Mucosa of stomach (tissue), 1 donor: ENCODE measurements at regions not wholly inside any gene's neighbourhood (a gene's known extent, or its start where the extent isn't known, plus 50 kb on each side); places are given as distances from the start of the nearest gene placed in this dataset.
"Not testable (repeated sequence)": the region's sequence is repeated elsewhere in the genome, so short reads cannot be mapped to it uniquely, and the experiment has no call there.

Experiments
- H3K27me3 ChIP-seq: one replicate; pipeline ENCODE4 v1.7.0; 2013; ENCODE audit warnings: mild to moderate bottlenecking, low read length; ENCODE audit not compliant: control insufficient read depth, insufficient read depth
- H3K36me3 ChIP-seq: one replicate; pipeline ENCODE4 v1.7.0; 2013; ENCODE audit warnings: low read length; ENCODE audit not compliant: control insufficient read depth, insufficient read depth
- H3K4me1 ChIP-seq: one replicate; pipeline ENCODE4 v1.7.0; 2013; ENCODE audit warnings: mild to moderate bottlenecking, low read length; ENCODE audit not compliant: control insufficient read depth, insufficient read depth
- H3K4me3 ChIP-seq: one replicate; pipeline ENCODE4 v1.7.0; 2013; ENCODE audit warnings: low read length
- H3K9ac ChIP-seq: one replicate; pipeline ENCODE4 v1.7.0; 2013; ENCODE audit warnings: mild to moderate bottlenecking, low read length, moderate library complexity
- H3K9me3 ChIP-seq: one replicate; pipeline ENCODE4 v1.7.0; 2013; ENCODE audit warnings: mild to moderate bottlenecking, low read length, moderate library complexity; ENCODE audit not compliant: control insufficient read depth
- donor health status: Pancreatic carcinoma.

- Histone ChIP-seq H3K4me3 (no peak overlapping the region), H3K4me1 (no peaks in the 10 kb centered on the region), H3K36me3 (no peaks in the 10 kb centered on the region), H3K9ac (no peak overlapping the region), H3K9me3 (no peaks in the 10 kb centered on the region), H3K27me3 (no peaks in the 10 kb centered on the region)
Measured at GRCh38 chr18:38494065-38494464, 928.5 kb upstream of the CELF4 start.

- no peak overlapping the region for H3K9ac ChIP-seq
- no peaks in the 10 kb centered on the region for H3K36me3 ChIP-seq
- no peaks in the 10 kb centered on the region for H3K27me3 ChIP-seq
- no peaks in the 10 kb centered on the region for H3K9me3 ChIP-seq
- H3K4me1 ChIP-seq = no peaks in the 10 kb centered on the region
- no peak overlapping the region for H3K4me3 ChIP-seq
Measured at GRCh38 chr18:38491195-38491594, 925.6 kb upstream of the CELF4 start.

- H3K4me1 ChIP-seq, H3K9ac ChIP-seq, H3K4me3 ChIP-seq, H3K36me3 ChIP-seq, H3K9me3 ChIP-seq, H3K27me3 ChIP-seq: not testable (repeated sequence)
Measured at GRCh38 chr18:38489721-38490120, 924.1 kb upstream of the CELF4 start.

- no peak overlapping the region for H3K4me3 ChIP-seq
- H3K9ac ChIP-seq = no peak overlapping the region
- H3K9me3 ChIP-seq = no peaks in the 10 kb centered on the region
- H3K36me3 ChIP-seq = no peaks in the 10 kb centered on the region
- no peaks in the 10 kb centered on the region for H3K27me3 ChIP-seq
- no peaks in the 10 kb centered on the region for H3K4me1 ChIP-seq
Measured at GRCh38 chr18:38487521-38487920, 921.9 kb upstream of the CELF4 start.

GRCh38 chr18:38483326-38483725 is 917.7 kb upstream of the CELF4 start:
- Histone ChIP-seq H3K4me3 (no peak overlapping the region), H3K36me3 (no peaks in the 10 kb centered on the region), H3K9ac (no peak overlapping the region), H3K9me3 (no peaks in the 10 kb centered on the region), H3K4me1 (no peaks in the 10 kb centered on the region), H3K27me3 (no peaks in the 10 kb centered on the region)

- Histone ChIP-seq H3K9ac (no peak overlapping the region), H3K4me3 (no peak overlapping the region), H3K4me1 (no peaks in the 10 kb centered on the region), H3K9me3 (no peaks in the 10 kb centered on the region), H3K27me3 (no peaks in the 10 kb centered on the region), H3K36me3 (no peaks in the 10 kb centered on the region)
Measured at GRCh38 chr18:38481576-38481975, 916.0 kb upstream of the CELF4 start.

- Histone ChIP-seq H3K4me3 (no peak overlapping the region), H3K9me3 (no peaks in the 10 kb centered on the region), H3K27me3 (no peaks in the 10 kb centered on the region), H3K36me3 (no peaks in the 10 kb centered on the region), H3K9ac (no peak overlapping the region), H3K4me1 (no peaks in the 10 kb centered on the region)
Measured at GRCh38 chr18:38475686-38476085, 910.1 kb upstream of the CELF4 start.

- Histone ChIP-seq H3K27me3 (no peaks in the 10 kb centered on the region), H3K9ac (no peak overlapping the region), H3K4me1 (no peaks in the 10 kb centered on the region), H3K9me3 (no peaks in the 10 kb centered on the region), H3K4me3 (no peak overlapping the region), H3K36me3 (no peaks in the 10 kb centered on the region)
Measured at GRCh38 chr18:38473535-38473934, 907.9 kb upstream of the CELF4 start.

GRCh38 chr18:38470421-38470820 is 904.8 kb upstream of the CELF4 start:
- Histone ChIP-seq H3K36me3 (no peaks in the 10 kb centered on the region), H3K9ac (no peak overlapping the region), H3K27me3 (no peaks in the 10 kb centered on the region), H3K4me3 (no peak overlapping the region), H3K4me1 (no peaks in the 10 kb centered on the region), H3K9me3 (no peaks in the 10 kb centered on the region)

- no peaks in the 10 kb centered on the region for H3K27me3 ChIP-seq
- no peak overlapping the region for H3K4me3 ChIP-seq
- no peaks in the 10 kb centered on the region for H3K36me3 ChIP-seq
- H3K4me1 ChIP-seq = no peaks in the 10 kb centered on the region
- no peak overlapping the region for H3K9ac ChIP-seq
- no peaks in the 10 kb centered on the region for H3K9me3 ChIP-seq
Measured at GRCh38 chr18:38466426-38466825, 900.8 kb upstream of the CELF4 start.

- H3K4me3 ChIP-seq = no peak overlapping the region
- H3K9ac ChIP-seq = no peak overlapping the region
- H3K9me3 ChIP-seq = no peaks in the 10 kb centered on the region
- H3K27me3 ChIP-seq = no peaks in the 10 kb centered on the region
- H3K4me1 ChIP-seq = no peaks in the 10 kb centered on the region
- no peaks in the 10 kb centered on the region for H3K36me3 ChIP-seq
Measured at GRCh38 chr18:38464024-38464423, 898.4 kb upstream of the CELF4 start.

GRCh38 chr18:38460657-38461056 is 895.1 kb upstream of the CELF4 start:
- Histone ChIP-seq H3K4me3 (no peak overlapping the region), H3K36me3 (no peaks in the 10 kb centered on the region), H3K4me1 (no peaks in the 10 kb centered on the region), H3K9me3 (no peaks in the 10 kb centered on the region), H3K27me3 (no peaks in the 10 kb centered on the region), H3K9ac (no peak overlapping the region)

- Histone ChIP-seq H3K4me3 (no peak overlapping the region), H3K4me1 (no peaks in the 10 kb centered on the region), H3K27me3 (no peaks in the 10 kb centered on the region), H3K9me3 (no peaks in the 10 kb centered on the region), H3K36me3 (no peaks in the 10 kb centered on the region), H3K9ac (no peak overlapping the region)
Measured at GRCh38 chr18:38459131-38459994, 893.8 kb upstream of the CELF4 start.
